HG03457 (cell line): ENCODE measurements at regions not wholly inside any gene's neighbourhood (a gene's known extent, or its start where the extent isn't known, plus 50 kb on each side); places are given as distances from the start of the nearest gene placed in this dataset.

Source experiments
- ATAC-seq: cut with Tn5 transposase; IDR thresholded peaks from one replicate; pipeline ENCODE4 v1.9.1; 2021; ENCODE audit warnings: moderate number of reproducible peaks; ENCODE audit not compliant: unreplicated experiment

- no peak for ATAC-seq
Measured at GRCh38 chr6:119915971-119916370, 566.4 kb upstream of the MAN1A1 start.

- no peak for ATAC-seq
Measured at GRCh38 chr6:119908157-119908556, 558.6 kb upstream of the MAN1A1 start.

GRCh38 chr6:119902681-119903080 lies 553.1 kb upstream of the MAN1A1 start:
- no peak for ATAC-seq

- ATAC-seq, result no peak
Measured at GRCh38 chr6:119896806-119897205, 547.2 kb upstream of the MAN1A1 start.

- ATAC-seq, result no peak
Measured at GRCh38 chr6:119895626-119896025, 546.1 kb upstream of the MAN1A1 start.

- no peak for ATAC-seq
Measured at GRCh38 chr6:119894811-119895210, 545.2 kb upstream of the MAN1A1 start.

- ATAC-seq, result no peak
Measured at GRCh38 chr6:119891644-119892043, 542.1 kb upstream of the MAN1A1 start.

GRCh38 chr6:119891206-119891605 lies 541.6 kb upstream of the MAN1A1 start:
- no peak for ATAC-seq

GRCh38 chr6:119890470-119890869 lies 540.9 kb upstream of the MAN1A1 start:
- no peak for ATAC-seq

GRCh38 chr6:119887666-119888065 lies 538.1 kb upstream of the MAN1A1 start:
- no peak for ATAC-seq

- no peak for ATAC-seq
Measured at GRCh38 chr6:119881416-119881815, 531.9 kb upstream of the MAN1A1 start.

- ATAC-seq, result no peak
Measured at GRCh38 chr6:119880840-119881239, 531.3 kb upstream of the MAN1A1 start.

- no peak for ATAC-seq
Measured at GRCh38 chr6:119879731-119880130, 530.2 kb upstream of the MAN1A1 start.

GRCh38 chr6:119874381-119874780 lies 524.8 kb upstream of the MAN1A1 start:
- ATAC-seq, result no peak

- ATAC-seq, result no peak
Measured at GRCh38 chr6:119873107-119873506, 523.5 kb upstream of the MAN1A1 start.

- no peak for ATAC-seq
Measured at GRCh38 chr6:119871520-119871919, 522.0 kb upstream of the MAN1A1 start.

- ATAC-seq, result no peak
Measured at GRCh38 chr6:119865466-119866350, 516.1 kb upstream of the MAN1A1 start.

GRCh38 chr6:119862719-119863118 lies 513.2 kb upstream of the MAN1A1 start:
- ATAC-seq, result no peak

GRCh38 chr6:119858901-119859300 lies 509.3 kb upstream of the MAN1A1 start:
- no peak for ATAC-seq

GRCh38 chr6:119856136-119856535 lies 506.6 kb upstream of the MAN1A1 start:
- peak; percentile 90 for ATAC-seq

- ATAC-seq, result no peak
Measured at GRCh38 chr6:119848696-119849095, 499.1 kb upstream of the MAN1A1 start.

- ATAC-seq, result no peak
Measured at GRCh38 chr6:119845161-119845560, 495.6 kb upstream of the MAN1A1 start.

- ATAC-seq, result no peak
Measured at GRCh38 chr6:119844387-119844786, 494.8 kb upstream of the MAN1A1 start.
